HG02840 (cell line): ENCODE measurements at regions not wholly inside any gene's neighbourhood (a gene's known extent, or its start where the extent isn't known, plus 50 kb on each side); places are given as distances from the start of the nearest gene placed in this dataset.

Experiments used
- ATAC-seq: cut with Tn5 transposase; IDR thresholded peaks from one replicate; pipeline ENCODE4 v1.9.1; 2021; ENCODE audit warnings: mild to moderate bottlenecking, moderate library complexity, moderate number of reproducible peaks; ENCODE audit not compliant: unreplicated experiment, low FRiP score

DNA sequence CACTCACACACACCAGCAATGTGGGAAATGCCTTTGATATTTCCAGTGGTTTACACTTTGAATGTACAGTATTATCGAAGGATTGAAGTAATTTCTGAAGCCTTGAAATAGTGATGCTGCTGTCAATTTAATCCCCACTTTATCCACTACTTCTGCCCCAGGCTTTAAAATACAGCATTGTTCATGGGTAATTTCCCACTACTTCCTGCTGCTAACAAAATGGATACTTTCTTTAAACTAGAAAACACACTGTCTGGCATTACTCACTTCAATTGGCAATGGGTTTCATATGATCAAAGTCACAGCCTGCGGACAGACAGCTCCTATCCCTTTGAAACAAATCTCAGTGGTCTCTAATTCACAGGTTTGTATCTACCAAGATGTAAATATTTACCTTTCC, 292.2 kb downstream of the CDH11 start:
- no peak for ATAC-seq

- ATAC-seq, result no peak
Observed at GRCh38 chr16:64826374-64826773, 295.5 kb downstream of the CDH11 start.

DNA sequence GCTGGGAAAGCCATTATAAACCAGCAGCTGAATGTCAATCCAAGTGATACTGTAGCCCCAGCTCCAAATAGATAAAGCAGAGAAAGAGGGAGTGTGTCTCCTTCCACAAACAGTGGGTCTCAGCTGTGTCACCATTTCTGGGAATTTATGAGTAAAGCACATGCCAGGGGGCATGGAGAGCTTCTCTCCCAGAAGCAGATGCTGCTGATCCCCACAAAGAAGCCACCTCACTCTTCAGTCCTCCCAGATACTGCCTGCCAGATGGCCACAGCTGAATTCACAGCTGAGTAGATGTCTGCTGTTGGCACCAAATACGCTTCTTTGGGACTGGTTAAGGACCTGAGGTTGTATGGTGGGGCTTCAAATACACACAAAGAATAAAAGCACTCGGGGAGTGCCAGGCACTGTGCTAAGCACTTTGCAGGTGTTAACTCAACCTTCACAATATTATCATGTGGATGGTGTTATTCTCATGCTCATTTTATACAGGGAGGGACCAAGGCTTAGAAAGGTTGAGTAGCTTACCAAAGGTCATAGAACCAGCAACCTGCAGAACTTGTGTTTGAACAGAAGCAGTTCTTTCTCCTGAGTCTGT, 298.3 kb downstream of the CDH11 start:
- ATAC-seq, result no peak

- no peak for ATAC-seq
Observed at GRCh38 chr16:64809876-64810629, 311.8 kb downstream of the CDH11 start.

DNA sequence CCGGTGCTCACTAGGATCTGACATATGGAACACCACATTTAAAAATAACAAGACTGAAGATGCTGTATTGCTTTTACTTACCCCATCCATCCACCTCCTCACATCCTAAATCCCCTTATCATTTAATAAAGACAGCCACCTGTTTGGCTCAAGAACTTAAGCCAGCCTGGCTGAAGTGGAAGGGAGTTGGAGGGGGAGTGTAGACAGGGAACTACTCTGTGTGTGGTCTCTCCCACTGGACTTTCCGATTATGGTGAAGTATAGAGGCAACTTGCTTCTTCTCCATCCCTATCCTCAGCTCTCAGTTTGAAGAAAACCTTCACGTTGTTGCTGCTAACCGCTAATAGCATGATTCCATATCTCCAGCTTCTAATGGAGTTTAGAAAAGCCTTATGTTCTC, 313.4 kb downstream of the CDH11 start:
- ATAC-seq, result no peak

DNA sequence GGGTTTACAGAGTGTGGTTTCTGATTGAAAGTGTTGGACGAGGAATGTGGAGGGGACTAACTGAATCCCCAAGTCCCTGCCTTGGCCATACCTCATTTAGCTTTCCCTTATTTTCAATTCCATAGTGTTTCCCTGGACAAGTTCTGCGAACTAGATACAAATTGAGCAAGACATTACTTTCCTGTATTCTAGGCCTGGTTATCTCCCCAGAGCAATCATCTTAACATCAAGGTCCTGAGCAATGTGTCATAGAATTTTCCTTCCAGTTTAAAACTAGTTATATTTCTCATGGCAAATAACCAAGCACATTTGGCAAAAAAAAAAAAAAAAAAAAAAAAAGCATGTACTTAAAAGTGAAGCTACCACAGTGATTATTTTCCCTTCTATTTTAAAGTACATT, 330.1 kb downstream of the CDH11 start:
- ATAC-seq, result no peak

DNA sequence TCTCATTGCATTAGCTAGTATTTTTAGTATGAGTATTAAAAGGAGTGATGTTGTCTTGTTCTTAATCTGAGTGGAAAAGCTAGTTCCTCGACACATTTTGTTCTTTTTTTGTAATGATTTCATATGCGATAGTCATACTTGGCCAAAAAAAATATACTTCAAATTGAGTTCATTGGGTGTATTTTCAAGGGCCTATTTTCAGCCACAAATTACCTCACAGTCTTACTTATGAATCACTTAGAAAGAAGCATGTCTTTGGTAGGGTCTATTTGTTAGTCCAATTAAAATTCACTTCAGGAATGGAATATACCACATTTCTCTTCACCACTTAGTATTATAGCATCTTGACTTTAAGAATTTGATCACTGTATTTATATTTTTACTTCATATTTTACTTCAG, 337.2 kb downstream of the CDH11 start:
- no peak for ATAC-seq

- ATAC-seq, result no peak
Observed at GRCh38 chr16:64782484-64782883, 339.4 kb downstream of the CDH11 start.

- no peak for ATAC-seq
Observed at GRCh38 chr16:64780445-64780844, 341.4 kb downstream of the CDH11 start.

DNA sequence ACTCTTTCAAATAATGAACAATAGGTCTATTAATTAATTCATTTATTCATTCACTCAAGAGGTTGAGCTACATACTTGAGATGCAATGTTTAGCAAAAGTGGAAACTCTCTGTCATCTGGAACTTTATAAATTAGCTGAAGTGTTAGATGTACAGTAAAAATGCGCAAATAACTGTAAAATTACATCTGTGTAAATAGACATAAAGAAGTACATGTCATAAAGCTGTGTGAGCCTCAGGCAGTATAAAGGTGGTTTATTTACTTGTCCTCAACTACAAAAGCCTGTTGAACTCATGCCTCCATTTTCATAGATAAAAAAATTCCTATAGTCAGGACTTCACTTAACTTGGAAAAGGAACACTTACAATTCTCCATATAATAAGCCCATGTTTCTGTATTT, 343.1 kb downstream of the CDH11 start:
- no peak for ATAC-seq

- no peak for ATAC-seq
Observed at GRCh38 chr16:64773638-64774037, 348.2 kb downstream of the CDH11 start.

- ATAC-seq, result no peak
Observed at GRCh38 chr16:64773184-64773583, 348.7 kb downstream of the CDH11 start.

- ATAC-seq, result no peak
Observed at GRCh38 chr16:64771273-64771672, 350.6 kb downstream of the CDH11 start.

- no peak for ATAC-seq
Observed at GRCh38 chr16:64762211-64762610, 359.7 kb downstream of the CDH11 start.

DNA sequence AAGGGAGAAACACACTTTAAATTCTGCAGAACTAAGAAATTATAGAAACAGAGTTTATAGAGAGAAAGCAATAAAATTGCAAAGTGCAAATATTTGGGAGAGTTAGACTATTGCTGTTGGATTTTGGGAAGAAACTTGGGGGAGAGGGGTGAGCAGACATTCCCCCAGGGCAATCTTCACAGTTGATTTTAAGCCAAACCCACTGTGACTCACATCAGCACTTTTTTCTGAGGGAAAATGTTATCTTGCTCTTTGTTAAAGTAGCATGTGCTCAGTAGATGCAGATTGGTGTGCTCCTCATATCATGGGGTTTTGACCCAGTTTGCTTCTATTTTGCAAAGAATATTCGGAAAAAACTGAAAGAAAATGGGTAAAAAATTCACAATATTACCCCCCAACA, 367.6 kb downstream of the CDH11 start:
- no peak for ATAC-seq

DNA sequence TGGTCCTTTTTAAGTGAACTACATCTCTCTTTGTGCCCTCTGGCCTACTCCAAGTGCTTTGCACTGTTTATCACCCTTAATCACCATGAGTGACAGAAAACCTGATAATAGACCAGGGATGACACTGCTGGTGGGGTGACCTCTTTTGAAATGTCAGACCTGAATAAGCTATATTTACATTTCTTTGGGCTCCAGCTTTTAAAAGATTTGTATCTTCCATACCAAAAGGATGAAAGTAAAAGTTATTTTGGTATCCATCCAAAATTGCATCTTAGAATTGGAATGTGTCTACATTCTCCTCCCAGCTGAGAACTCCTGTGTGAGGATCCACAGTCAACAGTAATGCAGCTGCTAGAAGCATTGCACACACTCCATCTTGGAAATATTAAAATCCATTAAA, 370.0 kb downstream of the CDH11 start:
- ATAC-seq, result no peak

DNA sequence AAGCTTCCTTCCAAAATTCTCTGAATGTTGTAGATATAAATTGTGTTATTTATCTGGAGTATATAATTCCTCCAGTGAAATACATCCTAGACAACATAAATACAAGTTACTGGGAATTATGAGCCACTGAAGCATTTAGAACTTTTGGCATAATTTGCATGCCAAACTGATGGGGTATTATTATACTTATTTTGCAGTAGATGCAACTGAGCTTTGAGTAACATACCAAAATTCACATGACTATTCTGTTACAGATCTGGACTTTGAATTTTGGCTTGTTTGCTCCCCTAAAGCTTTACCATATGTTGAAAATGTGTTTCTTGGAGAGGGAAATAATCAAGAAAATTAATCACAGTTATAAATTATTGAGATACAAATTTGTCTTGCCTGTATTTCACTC, 372.5 kb downstream of the CDH11 start:
- no peak for ATAC-seq

- no peak for ATAC-seq
Observed at GRCh38 chr16:64745258-64745930, 376.5 kb downstream of the CDH11 start.

- no peak for ATAC-seq
Observed at GRCh38 chr16:64742455-64743223, 379.2 kb downstream of the CDH11 start.

GRCh38 chr16:64740261-64740660, 381.6 kb downstream of the CDH11 start:
- no peak for ATAC-seq

GRCh38 chr16:64738321-64738960, 383.4 kb downstream of the CDH11 start:
- ATAC-seq, result no peak
